ENCODE measurements at regions not wholly inside any gene's neighbourhood (a gene's known extent, or its start where the extent isn't known, plus 50 kb on each side); places are given as distances from the start of the nearest gene placed in this dataset.

DNA sequence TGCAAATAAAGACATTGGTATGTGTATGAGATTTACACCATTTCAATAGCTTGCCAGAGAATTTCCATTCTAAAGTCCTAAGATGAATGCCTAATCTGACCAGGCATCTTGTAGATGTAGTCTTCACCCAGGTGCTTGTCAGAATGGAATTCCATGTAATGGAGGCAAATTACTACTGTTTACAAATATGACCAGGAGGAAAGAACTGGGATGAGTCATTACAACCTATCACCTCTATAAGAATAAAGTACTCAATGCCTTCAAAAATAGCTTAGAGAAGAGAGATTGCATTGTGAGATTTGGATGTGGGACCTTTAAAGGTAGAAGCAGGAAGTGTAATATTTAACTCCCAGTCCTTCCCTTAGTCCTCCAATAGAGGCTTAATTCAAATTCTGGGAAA, 507.0 kb upstream of the PTGER4 start:
- TF ChIP-seq, protein P1, sequence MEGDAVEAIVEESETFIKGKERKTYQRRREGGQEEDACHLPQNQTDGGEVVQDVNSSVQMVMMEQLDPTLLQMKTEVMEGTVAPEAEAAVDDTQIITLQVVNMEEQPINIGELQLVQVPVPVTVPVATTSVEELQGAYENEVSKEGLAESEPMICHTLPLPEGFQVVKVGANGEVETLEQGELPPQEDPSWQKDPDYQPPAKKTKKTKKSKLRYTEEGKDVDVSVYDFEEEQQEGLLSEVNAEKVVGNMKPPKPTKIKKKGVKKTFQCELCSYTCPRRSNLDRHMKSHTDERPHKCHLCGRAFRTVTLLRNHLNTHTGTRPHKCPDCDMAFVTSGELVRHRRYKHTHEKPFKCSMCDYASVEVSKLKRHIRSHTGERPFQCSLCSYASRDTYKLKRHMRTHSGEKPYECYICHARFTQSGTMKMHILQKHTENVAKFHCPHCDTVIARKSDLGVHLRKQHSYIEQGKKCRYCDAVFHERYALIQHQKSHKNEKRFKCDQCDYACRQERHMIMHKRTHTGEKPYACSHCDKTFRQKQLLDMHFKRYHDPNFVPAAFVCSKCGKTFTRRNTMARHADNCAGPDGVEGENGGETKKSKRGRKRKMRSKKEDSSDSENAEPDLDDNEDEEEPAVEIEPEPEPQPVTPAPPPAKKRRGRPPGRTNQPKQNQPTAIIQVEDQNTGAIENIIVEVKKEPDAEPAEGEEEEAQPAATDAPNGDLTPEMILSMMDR (conservative IDR thresholded peaks at IDR 0.05; ENCODE audit: low read depth, low read length) = no peak
- TF ChIP-seq EZH2 (IDR thresholded peaks at IDR 0.05; ENCODE audit: borderline replicate concordance, low read depth, low read length, poor library complexity, severe bottlenecking) = no peak

Data from A673 (cell line).